ENCODE measurements at regions not wholly inside any gene's neighbourhood (a gene's known extent, or its start where the extent isn't known, plus 50 kb on each side); places are given as distances from the start of the nearest gene placed in this dataset.

DNA sequence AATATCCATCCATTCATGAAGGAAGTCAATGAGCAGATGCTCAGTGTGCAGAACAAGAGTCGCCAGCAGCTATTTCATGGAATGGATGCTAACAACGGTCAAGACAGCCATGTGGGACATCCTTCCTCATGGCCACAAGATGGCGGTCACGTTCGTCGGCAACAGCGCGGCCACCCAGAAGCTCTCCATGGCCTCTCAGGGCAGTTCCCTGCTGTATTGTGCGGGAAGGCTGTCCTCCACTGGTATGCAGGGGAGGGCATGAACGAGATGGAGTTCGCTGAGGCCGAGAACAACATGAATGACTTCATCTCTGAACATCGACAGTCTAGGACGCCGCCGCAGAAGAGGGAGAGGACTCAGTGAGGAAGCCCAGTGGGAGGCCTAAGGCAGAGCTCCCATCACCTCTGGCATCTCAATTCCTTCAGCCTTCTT is 208.3 kb downstream of the TJP1 start:
- Histone ChIP-seq H4K8ac (ENCODE audit: low read depth in 2 of 2, low read length in 2 of 2) (no peak overlapping the region; a peak in 1 of 4 replicates), H3K9me1 (ENCODE audit: insufficient read depth, low read length) (peaks cover 4% of the 10 kb centered on the region; the same call in 1 of the 2 replicates), H2AK5ac (ENCODE audit: low read depth, low read length) (no peak overlapping the region), H3K4me3 (ENCODE audit: insufficient read depth, low read depth, low read length) (no peak overlapping the region), H3K4me1 (ENCODE audit: control insufficient read depth, insufficient read depth, low read length) (peaks cover 9% of the 10 kb centered on the region; the same call in 1 of the 2 replicates), H3K27ac (ENCODE audit: insufficient read depth, low read length) (no peak overlapping the region), H3K27me3 (ENCODE audit: control insufficient read depth, insufficient read depth, low read length) (no peaks in the 10 kb centered on the region), H2BK5ac (ENCODE audit: low read depth, low read length, poor library complexity, severe bottlenecking) (no peak overlapping the region), H3K9me3 (ENCODE audit: control insufficient read depth, insufficient read depth, low read length) (no peaks in the 10 kb centered on the region), H3K56ac (ENCODE audit: extremely low read depth, insufficient read depth, low read length) (no peak overlapping the region), H3K9ac (ENCODE audit: low read depth, low read length) (no peak overlapping the region), H2AK9ac (replicated peaks; ENCODE audit: low read depth, low read length, poor library complexity) (no peak overlapping the region), H2BK20ac (ENCODE audit: low read depth, low read length) (no peak overlapping the region), H2BK15ac (ENCODE audit: low read depth, low read length) (no peak overlapping the region; the same call in 2 of the 3 replicates), H2BK120ac (ENCODE audit: low read depth, low read length) (no peak overlapping the region), H2AFZ (replicated peaks; ENCODE audit: low read length, poor library complexity) (no peak overlapping the region), H4K5ac (ENCODE audit: low read depth, low read length) (no peak overlapping the region), H3K79me1 (ENCODE audit: low read depth in 1 of 2, low read length in 2 of 2) (no peaks in the 10 kb centered on the region), H3K4ac (ENCODE audit: low read depth, low read length) (no peak overlapping the region), H3K36me3 (ENCODE audit: control insufficient read depth, insufficient read depth, low read length) (no peaks in the 10 kb centered on the region), H3K14ac (replicated peaks; ENCODE audit: low read depth, low read length) (no peak overlapping the region), H3K4me2 (ENCODE audit: low read depth, low read length) (no peak overlapping the region), H4K91ac (ENCODE audit: insufficient read depth, low read depth, low read length) (no peak overlapping the region), H3K23ac (ENCODE audit: low read depth, low read length) (no peak overlapping the region), H3K18ac (ENCODE audit: low read depth, low read length) (no peak overlapping the region), H4K20me1 (ENCODE audit: insufficient read depth, low read length) (no peaks in the 10 kb centered on the region)
- TF ChIP-seq MXI1 (IDR thresholded peaks at IDR 0.05; ENCODE audit: borderline replicate concordance, low read depth, low read length), result no peak
- TF ChIP-seq RFX5 (IDR thresholded peaks at IDR 0.05; ENCODE audit: low read depth, low read length), result no peak
- no peak for TF ChIP-seq CEBPB (IDR thresholded peaks at IDR 0.05; ENCODE audit: low read depth, low read length)
- no peak for TF ChIP-seq RAD21 (IDR thresholded peaks at IDR 0.05; ENCODE audit: low read length)
- TF ChIP-seq USF2 (IDR thresholded peaks at IDR 0.05; ENCODE audit: low read depth, low read length), result no peak
- TF ChIP-seq FOS (IDR thresholded peaks at IDR 0.05; ENCODE audit: low read depth, low read length), result no peak
- TF ChIP-seq SMC3 (IDR thresholded peaks at IDR 0.05; ENCODE audit: low read depth, low read length), result no peak
- no peak for TF ChIP-seq MAFK (IDR thresholded peaks at IDR 0.05; ENCODE audit: low read depth, low read length)
- TF ChIP-seq POLR2A (IDR thresholded peaks at IDR 0.05; ENCODE audit: low read depth, low read length), result no peak
- TF ChIP-seq CHD1 (IDR thresholded peaks at IDR 0.05; ENCODE audit: low read depth, low read length), result no peak
- no peak for TF ChIP-seq MAZ (IDR thresholded peaks at IDR 0.05; ENCODE audit: borderline replicate concordance, low read depth, low read length)
- dilution Hi-C loops (cut with HindIII; ENCODE audit: low sequenced_read_pairs, unreplicated experiment) (no loop called here), in situ Hi-C loops (cut with MboI; ENCODE audit: low sequenced_read_pairs) (no loop called here), intact Hi-C loops (cut with micrococcal nuclease) (loop anchor here (5.0 kb wide), 1 partner anchor 53 kb away; no protein-coding TSS in a partner anchor)
- CTCF ChIA-PET, result interaction anchor here (1.4 kb wide), 1 partner anchor 9 kb away, joined by 4 read pairs; no protein-coding TSS in a partner anchor
- BruUV-seq (replicated peaks), result no TSS peak
- no peak for DNase-seq
- whole genome bisulfite sequencing, 2 experiments (ENCODE audit: extremely low coverage in 2 of 2, insufficient read length in 1 of 2), result 79% methylated on average over 8 of the region's 16 CpGs; no CpG with 5 or more reads in 1 of the 2 experiments
- POLR2A ChIA-PET (ENCODE audit: unreplicated experiment), result no interaction called here
- ATAC-seq (ENCODE audit: low read depth), result no peak
